Mucosa of descending colon (tissue), 3 donors: ENCODE measurements at regions not wholly inside any gene's neighbourhood (a gene's known extent, or its start where the extent isn't known, plus 50 kb on each side); places are given as distances from the start of the nearest gene placed in this dataset.

Experiments used
- ATAC-seq: fragments of 200-7000 bp; cut with Tn5 transposase; one replicate; pipeline ENCODE4 v1.9.1; 2020; ENCODE audit warnings: mild to moderate bottlenecking, moderate library complexity
- DNase-seq, 3 donors: peaks; one replicate each; pipeline ENCODE4 v3.0.0-alpha.2; 2020
- H3K36me3 ChIP-seq: fragments of 200-600 bp; one replicate; pipeline ENCODE4 v1.8.0; 2021; ENCODE audit warnings: low read depth, mild to moderate bottlenecking
- H3K4me1 ChIP-seq: fragments of 200-600 bp; one replicate; pipeline ENCODE4 v1.8.0; 2021; ENCODE audit warnings: low read depth, mild to moderate bottlenecking
- H3K4me3 ChIP-seq: fragments of 200-600 bp; one replicate; pipeline ENCODE4 v1.8.0; 2021; ENCODE audit warnings: mild to moderate bottlenecking
- H3K9me3 ChIP-seq: fragments of 200-600 bp; one replicate; pipeline ENCODE4 v1.8.0; 2021; ENCODE audit warnings: mild to moderate bottlenecking
- intact Hi-C, 2 donors: fragments of 100-400 bp; cut with DNase I in 1 of 2; cut with micrococcal nuclease in 1 of 2; formaldehyde crosslinking; loops; one replicate each; pipeline versions ENCODE4 v1.11.0 to v1.11.1; 2022; cut with DNase I, micrococcal nuclease
- TF ChIP-seq, protein P1 (sequence below): fragments of 200-600 bp; IDR thresholded peaks from one replicate; pipeline ENCODE4 v1.8.0; 2022; ENCODE audit warnings: antibody characterized with exemption, mild to moderate bottlenecking
- donor health status: DM: no; HTN: no; CAD: no; lungs with moderate emphysema.
- donor health status: DM: no; HTN: no; CAD: no.
- donor health status: DM: no; HTN: yes; CAD: no.

DNA sequence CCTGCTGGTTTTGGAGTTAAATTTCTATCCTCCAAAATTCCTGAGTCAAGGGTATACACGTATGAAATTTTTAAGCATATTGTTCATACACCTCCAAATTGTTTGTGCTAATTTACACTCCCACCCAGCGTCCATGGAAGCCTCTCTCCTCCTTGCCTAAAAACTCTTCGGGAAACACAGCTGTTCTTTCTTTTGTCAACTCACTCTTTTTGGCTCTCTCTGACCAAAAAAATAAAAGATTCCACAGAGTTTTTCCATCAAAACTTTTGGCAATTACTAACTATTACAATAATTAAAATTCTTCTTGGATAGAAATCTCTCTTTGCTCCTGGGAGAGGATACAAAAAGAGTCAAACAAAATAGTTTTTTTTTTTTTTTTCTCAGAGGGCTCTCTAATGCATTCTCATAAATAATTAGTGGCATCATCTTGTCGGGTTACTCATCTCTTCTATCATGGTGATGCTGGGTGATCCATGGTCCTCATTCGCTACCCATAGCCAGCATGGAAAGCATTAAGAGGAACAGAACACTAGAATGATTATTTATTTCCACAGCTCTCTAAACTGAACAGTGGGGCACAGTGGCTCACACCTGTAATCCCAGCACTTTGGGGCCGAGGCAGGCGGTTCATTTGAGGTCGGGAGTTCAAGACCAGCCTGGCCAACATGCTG, 310.7 kb downstream of the SFMBT2 start:
- TF ChIP-seq, protein P1, sequence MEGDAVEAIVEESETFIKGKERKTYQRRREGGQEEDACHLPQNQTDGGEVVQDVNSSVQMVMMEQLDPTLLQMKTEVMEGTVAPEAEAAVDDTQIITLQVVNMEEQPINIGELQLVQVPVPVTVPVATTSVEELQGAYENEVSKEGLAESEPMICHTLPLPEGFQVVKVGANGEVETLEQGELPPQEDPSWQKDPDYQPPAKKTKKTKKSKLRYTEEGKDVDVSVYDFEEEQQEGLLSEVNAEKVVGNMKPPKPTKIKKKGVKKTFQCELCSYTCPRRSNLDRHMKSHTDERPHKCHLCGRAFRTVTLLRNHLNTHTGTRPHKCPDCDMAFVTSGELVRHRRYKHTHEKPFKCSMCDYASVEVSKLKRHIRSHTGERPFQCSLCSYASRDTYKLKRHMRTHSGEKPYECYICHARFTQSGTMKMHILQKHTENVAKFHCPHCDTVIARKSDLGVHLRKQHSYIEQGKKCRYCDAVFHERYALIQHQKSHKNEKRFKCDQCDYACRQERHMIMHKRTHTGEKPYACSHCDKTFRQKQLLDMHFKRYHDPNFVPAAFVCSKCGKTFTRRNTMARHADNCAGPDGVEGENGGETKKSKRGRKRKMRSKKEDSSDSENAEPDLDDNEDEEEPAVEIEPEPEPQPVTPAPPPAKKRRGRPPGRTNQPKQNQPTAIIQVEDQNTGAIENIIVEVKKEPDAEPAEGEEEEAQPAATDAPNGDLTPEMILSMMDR, result no peak
- ATAC-seq (no peak), DNase-seq (no peak)
- no peak overlapping the region for H3K4me3 ChIP-seq
- intact Hi-C loops, result no loop called here
- H3K36me3 ChIP-seq, result no peaks in the 10 kb centered on the region
- H3K4me1 ChIP-seq, result no peaks in the 10 kb centered on the region
- no peaks in the 10 kb centered on the region for H3K9me3 ChIP-seq

DNA sequence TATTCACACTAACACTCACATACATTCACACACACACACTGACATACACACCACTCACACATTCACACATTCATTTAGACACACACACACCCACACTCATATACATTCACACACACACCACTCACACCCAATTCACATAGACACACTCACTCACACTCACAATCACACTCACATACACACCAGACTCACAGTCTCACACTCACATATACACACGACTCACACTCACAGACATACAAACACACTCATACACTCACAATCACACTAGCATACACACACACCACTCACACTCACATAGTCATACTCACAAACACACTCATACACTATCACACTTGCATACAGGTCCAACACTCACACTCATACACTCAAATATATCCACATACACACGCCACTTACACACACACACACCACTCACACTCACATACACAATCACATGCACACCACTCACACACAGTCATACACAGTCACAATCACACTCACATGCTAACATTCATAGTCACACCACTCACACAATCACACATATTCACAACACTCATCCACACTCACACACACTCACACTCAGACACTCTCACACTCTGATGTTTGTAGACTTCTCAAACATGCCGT, 312.6 kb downstream of the SFMBT2 start:
- H3K9me3 ChIP-seq, result no peaks in the 10 kb centered on the region
- TF ChIP-seq, protein P1, result no peak
- DNase-seq (no peak), ATAC-seq (no peak)
- H3K36me3 ChIP-seq, result no peaks in the 10 kb centered on the region
- intact Hi-C loops, result no loop called here
- H3K4me1 ChIP-seq, result no peaks in the 10 kb centered on the region
- no peak overlapping the region for H3K4me3 ChIP-seq

DNA sequence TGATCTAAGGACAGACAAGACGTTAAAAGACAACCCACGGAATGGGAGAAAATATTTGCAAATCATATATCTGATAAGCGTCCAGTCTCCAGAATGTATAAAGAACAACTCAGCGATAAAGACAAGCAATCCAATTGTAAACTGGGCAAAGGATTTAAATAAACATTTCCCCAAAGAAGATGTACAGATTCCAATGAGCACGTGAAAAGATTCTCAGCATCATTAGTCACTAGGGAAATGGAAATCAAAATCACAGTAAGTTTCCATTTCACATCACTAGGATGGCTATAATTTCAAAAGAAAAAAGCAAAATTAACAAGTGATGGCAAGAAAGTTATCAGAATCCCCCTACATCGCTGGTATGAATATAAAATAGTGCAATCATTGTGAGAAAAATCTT, 316.1 kb downstream of the SFMBT2 start:
- TF ChIP-seq, protein P1, result no peak
- H3K36me3 ChIP-seq, result no peaks in the 10 kb centered on the region
- no peaks in the 10 kb centered on the region for H3K4me1 ChIP-seq
- DNase-seq, result no peak
- ATAC-seq, result no peak
- intact Hi-C loops, result no loop called here
- no peak overlapping the region for H3K4me3 ChIP-seq
- no peaks in the 10 kb centered on the region for H3K9me3 ChIP-seq

DNA sequence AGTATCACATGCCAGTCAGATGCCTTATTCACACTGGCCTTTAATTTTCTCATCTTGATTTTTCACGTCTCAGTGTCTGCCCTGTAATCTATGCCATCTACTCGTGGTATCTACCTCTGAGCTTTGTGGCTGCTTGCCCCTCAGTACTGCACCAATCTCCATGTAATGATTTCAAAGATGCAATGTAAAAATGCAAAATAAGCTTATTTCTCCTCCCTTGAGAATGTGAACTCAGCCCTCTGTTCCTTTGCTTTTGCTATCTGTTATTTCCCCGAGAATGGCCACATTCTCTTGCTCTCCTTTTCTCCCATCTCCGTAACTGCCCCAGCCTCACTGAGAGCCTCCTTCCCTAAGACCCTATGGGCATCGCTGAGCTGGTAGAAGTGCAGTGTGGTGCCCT, 317.5 kb downstream of the SFMBT2 start:
- Histone ChIP-seq H3K4me1 (no peaks in the 10 kb centered on the region), H3K9me3 (no peaks in the 10 kb centered on the region), H3K4me3 (no peak overlapping the region), H3K36me3 (no peaks in the 10 kb centered on the region)
- ATAC-seq, result no peak
- intact Hi-C loops, result no loop called here
- TF ChIP-seq, protein P1, result no peak
- no peak for DNase-seq

DNA sequence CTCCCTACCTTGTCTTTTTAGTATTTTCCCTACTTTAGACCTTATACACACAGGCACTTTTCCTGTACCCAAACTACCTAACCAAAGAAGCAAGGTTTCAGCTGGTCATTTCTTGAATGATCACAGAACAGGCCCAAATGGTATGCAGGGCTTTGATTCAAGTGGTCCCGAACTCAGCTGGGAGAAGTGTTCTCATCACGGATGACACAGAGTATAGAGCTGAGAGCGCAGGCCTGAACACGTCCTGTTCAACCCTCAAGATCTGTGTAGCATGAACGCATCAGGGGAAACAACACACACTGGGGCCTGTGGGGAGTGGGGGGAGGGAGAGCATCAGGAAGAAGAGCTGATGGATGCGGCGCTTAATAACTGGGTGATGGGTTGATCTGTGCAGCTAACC, 318.2 kb downstream of the SFMBT2 start:
- Histone ChIP-seq H3K9me3 (no peaks in the 10 kb centered on the region), H3K36me3 (no peaks in the 10 kb centered on the region), H3K4me3 (no peak overlapping the region), H3K4me1 (no peaks in the 10 kb centered on the region)
- no peak for ATAC-seq
- TF ChIP-seq, protein P1, result no peak
- DNase-seq, result no peak
- intact Hi-C loops, result no loop called here
